DMS114 treated with DMSO at 0.1 percent for 48 hours (cell line): ENCODE measurements at regions not wholly inside any gene's neighbourhood (a gene's known extent, or its start where the extent isn't known, plus 50 kb on each side); places are given as distances from the start of the nearest gene placed in this dataset.

Source experiments
- DNase-seq: peaks from one replicate; lab custom pipeline; 2025; ENCODE audit not compliant: unreplicated experiment; lab: John Stamatoyannopoulos, UW

GRCh38 chr20:60064554-60065196 is 106.5 kb downstream of the CDH26 start:
- no peak for DNase-seq

- no peak for DNase-seq
These were observed 107.7 kb downstream of the CDH26 start for GRCh38 chr20:60065741-60066437.

GRCh38 chr20:60066438-60066823 is 108.2 kb downstream of the CDH26 start:
- no peak for DNase-seq

- DNase-seq, result no peak
These were observed 110.3 kb downstream of the CDH26 start for GRCh38 chr20:60068509-60068908.

- DNase-seq, result no peak
These were observed 111.4 kb downstream of the CDH26 start for GRCh38 chr20:60069656-60070055.

- DNase-seq, result no peak
These were observed 112.6 kb downstream of the CDH26 start for GRCh38 chr20:60070791-60071190.

GRCh38 chr20:60071965-60072364 is 113.7 kb downstream of the CDH26 start:
- no peak for DNase-seq

GRCh38 chr20:60073086-60073485 is 114.9 kb downstream of the CDH26 start:
- DNase-seq, result no peak

- DNase-seq, result no peak
These were observed 115.3 kb downstream of the CDH26 start for GRCh38 chr20:60073504-60073903.

- DNase-seq, result no peak
These were observed 116.1 kb downstream of the CDH26 start for GRCh38 chr20:60074276-60074675.

- no peak for DNase-seq
These were observed 120.4 kb downstream of the CDH26 start for GRCh38 chr20:60078351-60079250.

GRCh38 chr20:60080401-60080800 is 122.2 kb downstream of the CDH26 start:
- no peak for DNase-seq

GRCh38 chr20:60085551-60086132 is 127.4 kb downstream of the CDH26 start:
- no peak for DNase-seq

- no peak for DNase-seq
These were observed 128.8 kb downstream of the CDH26 start for GRCh38 chr20:60086821-60087562.

- DNase-seq, result no peak
These were observed 129.4 kb downstream of the CDH26 start for GRCh38 chr20:60087563-60088105.

GRCh38 chr20:60088236-60088635 is 130.0 kb downstream of the CDH26 start:
- DNase-seq, result no peak

GRCh38 chr20:60090631-60091030 is 132.4 kb downstream of the CDH26 start:
- no peak for DNase-seq

GRCh38 chr20:60091305-60091704 is 133.1 kb downstream of the CDH26 start:
- DNase-seq, result no peak

GRCh38 chr20:60091861-60092260 is 133.6 kb downstream of the CDH26 start:
- no peak for DNase-seq

GRCh38 chr20:60092729-60093128 is 134.5 kb downstream of the CDH26 start:
- DNase-seq, result no peak
